GM12801 (cell line): ENCODE measurements at regions not wholly inside any gene's neighbourhood (a gene's known extent, or its start where the extent isn't known, plus 50 kb on each side); places are given as distances from the start of the nearest gene placed in this dataset.

Experiments
- CTCF ChIP-seq: IDR thresholded peaks from one replicate; pipeline ENCODE4 v1.5.1; 2011; ENCODE audit warnings: control low read depth; ENCODE audit not compliant: insufficient read length; ENCODE audit errors: extremely low read depth

DNA sequence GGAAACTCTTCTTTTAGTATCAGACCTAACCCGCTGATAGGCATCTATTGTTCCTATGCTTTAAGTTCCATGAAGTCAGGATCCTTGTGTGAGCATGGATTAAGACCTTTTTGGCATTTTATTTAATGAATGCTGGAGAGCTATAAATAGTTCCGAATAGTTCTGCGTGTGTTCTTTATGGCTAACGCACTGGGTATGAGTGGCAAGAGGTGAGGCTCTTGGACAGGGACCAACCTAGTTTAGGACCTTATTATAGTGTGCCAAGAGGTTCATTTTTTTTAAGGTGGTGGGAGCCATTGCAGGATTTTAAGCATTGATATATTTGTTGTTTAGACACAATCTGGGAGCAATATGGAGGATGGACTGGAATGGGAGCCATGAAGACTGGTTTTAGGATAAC is 71.8 kb downstream of the KPNA2 start:
- no peak for TF ChIP-seq CTCF

DNA sequence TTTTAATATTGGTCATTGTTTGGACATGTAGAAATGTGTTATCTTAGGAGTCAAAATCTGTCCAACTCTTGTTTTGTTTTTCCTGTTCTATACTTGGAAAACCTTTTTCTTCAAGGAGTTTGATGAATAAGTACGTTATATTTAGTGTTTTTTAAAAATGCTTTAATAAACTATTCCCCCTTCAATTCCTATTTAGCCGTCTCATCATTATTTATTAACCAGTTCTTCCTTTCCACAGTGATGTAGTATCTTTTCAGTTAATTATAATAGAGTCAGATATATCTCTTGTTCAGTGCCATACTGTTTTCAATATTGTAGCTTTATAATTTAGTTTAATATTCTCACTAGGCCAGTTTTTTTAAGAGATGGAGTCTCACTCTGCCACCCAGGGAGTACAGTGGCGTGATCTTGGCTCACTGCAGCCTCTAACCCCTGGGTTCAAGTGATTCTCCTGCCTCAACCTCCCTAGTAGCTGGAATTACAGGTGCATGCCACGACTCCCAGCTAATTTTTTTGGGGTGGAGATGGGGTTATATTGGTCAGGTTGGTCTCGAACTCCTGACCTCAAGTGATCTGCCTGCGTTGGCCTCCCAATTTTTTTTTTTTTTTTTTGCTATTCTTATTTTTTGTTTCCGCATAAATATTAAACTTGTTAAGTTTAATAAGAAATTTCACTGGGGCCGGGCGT is 72.9 kb downstream of the KPNA2 start:
- no peak for TF ChIP-seq CTCF

GRCh38 chr17:68122587-68122986 is 87.1 kb downstream of the KPNA2 start:
- TF ChIP-seq CTCF: no peak

DNA sequence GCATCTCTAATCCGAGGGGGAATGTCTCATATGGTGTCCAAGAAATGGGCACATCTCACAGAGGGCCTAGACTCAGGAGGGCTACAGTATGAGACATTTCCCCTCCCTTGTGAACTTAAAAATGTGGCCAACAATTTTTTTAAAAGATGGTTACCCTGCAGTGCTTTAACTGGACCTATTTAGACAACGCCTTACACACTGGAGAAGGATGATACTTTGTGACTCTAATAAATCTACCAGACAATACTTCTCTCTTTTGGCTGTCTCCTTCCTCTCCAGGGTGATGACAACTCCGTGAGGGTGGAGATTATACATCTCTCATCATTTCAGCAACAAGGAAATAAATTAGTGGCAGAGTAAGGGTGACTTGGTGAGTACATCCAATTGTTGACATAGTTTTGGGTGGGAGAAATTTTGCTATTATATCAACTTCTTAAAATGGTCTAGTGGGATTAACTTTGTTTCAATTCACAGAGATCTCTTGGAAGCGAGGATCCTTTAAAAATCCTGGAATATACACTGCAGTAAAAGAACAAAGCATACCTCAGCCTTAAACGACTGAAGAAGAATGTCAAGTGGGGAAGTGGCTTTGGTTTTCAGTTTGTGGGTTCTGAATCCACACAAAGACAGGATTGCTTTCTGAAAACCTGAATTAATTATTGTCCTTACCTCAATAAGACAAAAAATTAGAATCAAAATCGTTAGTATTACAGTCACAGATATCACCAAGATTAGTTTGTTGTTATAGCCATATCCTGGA is 89.8 kb downstream of the KPNA2 start:
- TF ChIP-seq CTCF: no peak

- no peak for TF ChIP-seq CTCF
These were observed 92.4 kb downstream of the KPNA2 start for GRCh38 chr17:68127914-68128313.

- no peak for TF ChIP-seq CTCF
These were observed 95.9 kb downstream of the KPNA2 start for GRCh38 chr17:68131456-68131855.

DNA sequence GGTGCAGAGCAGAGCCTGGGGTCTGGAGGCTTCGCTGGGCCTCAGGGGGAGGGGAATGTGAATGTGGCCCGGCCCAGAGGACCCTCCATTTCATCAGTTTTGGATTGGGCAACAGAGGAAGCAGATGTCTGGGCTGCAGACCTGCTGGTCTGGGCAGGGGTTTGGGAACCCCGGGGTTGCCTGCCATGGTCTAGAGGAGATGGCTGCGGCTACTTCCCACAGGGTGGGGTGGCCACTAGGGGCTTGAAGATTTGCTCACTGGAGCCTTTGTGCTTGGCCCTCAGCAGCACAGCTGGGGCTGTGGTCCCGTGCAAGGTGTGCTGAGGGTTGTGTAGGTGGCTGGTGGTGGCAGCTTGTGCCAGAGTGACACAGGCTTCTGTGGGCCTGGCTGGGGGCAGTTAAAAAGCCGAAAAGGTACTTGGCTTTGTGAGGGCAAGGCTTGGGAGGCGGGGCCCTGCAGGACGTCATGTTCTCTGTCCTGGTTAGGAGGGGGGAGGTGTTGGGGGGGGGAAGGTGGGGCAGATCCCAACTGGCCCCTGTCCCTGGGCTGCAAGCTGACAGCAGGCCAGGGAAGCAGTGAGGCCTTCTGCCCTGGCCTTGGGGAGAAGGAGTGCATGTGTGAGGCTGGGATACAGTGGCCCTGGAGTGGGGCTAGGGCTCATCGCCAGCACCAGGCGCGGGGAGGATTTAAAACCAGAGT is 98.0 kb downstream of the KPNA2 start:
- TF ChIP-seq CTCF: no peak
